Liver (tissue), 3 donors: ENCODE measurements at regions not wholly inside any gene's neighbourhood (a gene's known extent, or its start where the extent isn't known, plus 50 kb on each side); places are given as distances from the start of the nearest gene placed in this dataset.

Experiments
- CTCF ChIP-seq: fragments of 150-350 bp; IDR thresholded peaks from 2 replicates; pipeline ENCODE4 v1.5.1; 2017; ENCODE audit warnings: improper control_type of control experiment, low read depth, low read length; ENCODE audit not compliant: missing input control
- SP1 ChIP-seq: IDR thresholded peaks from 2 replicates; pipeline ENCODE4 v1.6.1; 2018; ENCODE audit warnings: antibody characterized with exemption, mild to moderate bottlenecking
- donor health status: healthy.
- donor health status: healthy.

- no peak for TF ChIP-seq CTCF
- TF ChIP-seq SP1, result no peak
These were observed 85.2 kb upstream of the SLC1A3 start for GRCh38 chr5:36521219-36521618.
